Tongue (tissue), 1 donor: ENCODE measurements at regions not wholly inside any gene's neighbourhood (a gene's known extent, or its start where the extent isn't known, plus 50 kb on each side); places are given as distances from the start of the nearest gene placed in this dataset.

Experiments
- DNase-seq: peaks from one replicate; pipeline ENCODE4 v3.0.0-alpha.2; 2015

- DNase-seq = no peak
Observed at GRCh38 chr4:161225327-161225726, 938.5 kb downstream of the FSTL5 start.

- DNase-seq = no peak
Observed at GRCh38 chr4:161222889-161223288, 940.9 kb downstream of the FSTL5 start.

GRCh38 chr4:161208564-161208963 is 955.2 kb downstream of the FSTL5 start:
- DNase-seq = no peak

GRCh38 chr4:161206528-161207080 is 957.2 kb downstream of the FSTL5 start:
- no peak for DNase-seq

GRCh38 chr4:161203865-161204264 is 959.9 kb downstream of the FSTL5 start:
- no peak for DNase-seq

- no peak for DNase-seq
Observed at GRCh38 chr4:161197912-161198311, 965.9 kb downstream of the FSTL5 start.

GRCh38 chr4:161197474-161197873 is 966.3 kb downstream of the FSTL5 start:
- DNase-seq = no peak

GRCh38 chr4:161189286-161190134 is 974.3 kb downstream of the FSTL5 start:
- peak; percentile 16 for DNase-seq

GRCh38 chr4:161188578-161188977 is 975.2 kb downstream of the FSTL5 start:
- no peak for DNase-seq

GRCh38 chr4:161187569-161187968 is 976.2 kb downstream of the FSTL5 start:
- no peak for DNase-seq

- no peak for DNase-seq
Observed at GRCh38 chr4:161186750-161187149, 977.0 kb downstream of the FSTL5 start.

- DNase-seq = peak; percentile 31
Observed at GRCh38 chr4:161186012-161186411, 977.8 kb downstream of the FSTL5 start.

GRCh38 chr4:161183729-161184128 is 980.1 kb downstream of the FSTL5 start:
- DNase-seq = no peak

GRCh38 chr4:161182913-161183312 is 980.9 kb downstream of the FSTL5 start:
- DNase-seq = no peak

- no peak for DNase-seq
Observed at GRCh38 chr4:161178310-161178709, 985.5 kb downstream of the FSTL5 start.

- DNase-seq = no peak
Observed at GRCh38 chr4:161172396-161173026, 991.3 kb downstream of the FSTL5 start.

- DNase-seq = no peak
Observed at GRCh38 chr4:161167539-161167938, 996.3 kb downstream of the FSTL5 start.

GRCh38 chr4:161160718-161161117 is 1003.1 kb downstream of the FSTL5 start:
- peak; percentile 6 for DNase-seq

- DNase-seq = no peak
Observed at GRCh38 chr4:161148051-161148450, 1015.7 kb downstream of the FSTL5 start.

GRCh38 chr4:161143375-161143774 is 1020.4 kb downstream of the FSTL5 start:
- DNase-seq = no peak

GRCh38 chr4:161134795-161135194 is 1029.0 kb downstream of the FSTL5 start:
- no peak for DNase-seq

- peak; percentile 7 for DNase-seq
Observed at GRCh38 chr4:161133586-161134276, 1030.1 kb downstream of the FSTL5 start.
